GM19395 (cell line): ENCODE measurements at regions not wholly inside any gene's neighbourhood (a gene's known extent, or its start where the extent isn't known, plus 50 kb on each side); places are given as distances from the start of the nearest gene placed in this dataset.

Experiments used
- ATAC-seq: cut with Tn5 transposase; IDR thresholded peaks from one replicate; pipeline ENCODE4 v1.9.1; 2021; ENCODE audit warnings: mild to moderate bottlenecking, moderate library complexity; ENCODE audit not compliant: unreplicated experiment

DNA sequence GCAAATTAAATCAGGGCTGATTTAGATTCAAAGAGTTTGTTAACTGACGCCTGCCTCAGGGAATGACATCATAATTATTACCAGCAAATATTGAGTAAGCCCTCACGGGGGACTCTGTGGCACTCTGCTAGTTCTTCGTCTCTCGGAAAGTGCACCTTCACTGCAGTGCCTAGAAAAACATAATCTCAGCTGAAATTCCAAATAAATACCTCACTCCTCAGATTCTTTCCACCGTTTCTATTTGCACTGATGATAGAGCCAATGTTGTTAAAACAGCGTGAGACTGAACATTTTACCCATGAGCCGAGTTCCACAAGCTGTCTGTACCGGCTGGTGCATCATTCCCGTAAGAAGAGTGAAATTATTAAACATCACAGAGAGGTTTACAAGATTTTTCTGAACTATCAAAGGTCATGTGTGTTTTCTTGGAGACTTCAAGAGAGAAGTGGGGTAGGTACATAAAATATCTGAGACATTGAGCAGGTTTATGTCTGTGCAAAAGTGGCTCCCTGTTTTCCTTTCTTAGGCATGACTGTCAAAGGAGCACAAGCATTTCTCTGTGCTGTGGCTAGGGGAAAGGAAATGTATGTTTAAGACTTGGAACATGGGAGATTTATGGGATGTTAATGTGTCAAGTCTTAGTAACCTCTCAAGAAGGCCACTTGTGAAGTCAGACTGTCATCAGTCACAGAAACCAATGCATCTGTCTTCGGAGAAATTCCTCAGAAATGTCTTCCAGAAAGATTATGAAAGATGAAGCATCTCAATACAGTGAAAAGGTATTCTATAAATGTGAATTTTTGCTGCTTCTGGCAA lies 119.6 kb downstream of the CBLL2 start:
- ATAC-seq, result no peak

DNA sequence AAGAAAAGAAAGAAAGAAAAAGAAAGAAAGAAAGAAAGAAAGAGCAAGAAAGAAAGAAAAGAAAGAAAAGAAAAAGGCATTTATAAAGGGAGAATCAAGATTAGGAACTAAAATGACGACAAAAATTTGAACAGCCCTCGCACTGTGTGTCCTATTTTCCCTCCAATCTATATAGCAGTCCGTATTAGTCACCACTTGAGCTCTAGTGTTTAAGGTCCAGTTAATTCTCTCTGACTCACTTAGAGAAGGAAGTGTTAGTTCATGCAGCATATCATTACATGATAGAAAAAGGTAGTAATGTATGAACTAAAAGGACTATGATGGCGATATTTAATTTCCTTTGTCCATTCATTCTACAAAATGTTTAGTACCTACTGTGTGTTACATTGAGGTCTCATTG lies 122.7 kb downstream of the CBLL2 start:
- ATAC-seq, result no peak

DNA sequence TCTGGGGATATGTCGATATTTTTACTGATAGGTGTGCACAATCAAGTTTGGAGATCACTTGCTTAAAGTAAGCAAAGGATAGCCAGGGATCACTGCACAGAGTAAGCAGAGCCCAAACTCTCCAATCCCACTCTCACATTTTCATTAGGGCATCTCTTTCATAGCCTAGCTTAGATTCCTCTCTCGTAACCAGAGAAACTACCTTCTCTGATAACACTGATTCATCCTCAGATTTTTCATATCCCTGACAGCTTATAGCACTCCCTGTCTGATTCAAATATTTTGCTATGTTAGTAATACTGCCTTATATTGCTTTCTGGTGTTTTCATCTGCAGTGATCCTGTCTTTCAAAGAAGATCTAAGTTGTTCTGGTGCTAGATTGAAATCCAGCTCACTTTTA lies 123.7 kb downstream of the CBLL2 start:
- no peak for ATAC-seq

DNA sequence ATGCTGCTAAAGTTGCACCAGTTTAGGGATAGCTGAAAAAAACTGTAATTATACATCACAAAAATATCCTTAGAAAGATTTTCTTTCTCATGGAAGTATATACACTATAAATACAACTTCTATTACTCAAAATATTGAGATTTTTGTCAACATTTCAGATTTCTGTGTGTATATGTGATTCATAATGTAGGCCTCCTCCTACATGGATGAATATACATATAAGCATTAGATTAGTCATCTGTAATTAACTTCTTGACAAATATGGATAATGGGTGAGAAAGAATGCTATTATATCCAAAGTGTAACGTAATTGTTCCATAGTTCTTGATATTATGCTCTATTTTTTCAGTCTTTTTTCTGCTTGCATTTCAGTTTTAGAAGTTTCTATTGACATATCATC lies 124.9 kb downstream of the CBLL2 start:
- ATAC-seq, result no peak

DNA sequence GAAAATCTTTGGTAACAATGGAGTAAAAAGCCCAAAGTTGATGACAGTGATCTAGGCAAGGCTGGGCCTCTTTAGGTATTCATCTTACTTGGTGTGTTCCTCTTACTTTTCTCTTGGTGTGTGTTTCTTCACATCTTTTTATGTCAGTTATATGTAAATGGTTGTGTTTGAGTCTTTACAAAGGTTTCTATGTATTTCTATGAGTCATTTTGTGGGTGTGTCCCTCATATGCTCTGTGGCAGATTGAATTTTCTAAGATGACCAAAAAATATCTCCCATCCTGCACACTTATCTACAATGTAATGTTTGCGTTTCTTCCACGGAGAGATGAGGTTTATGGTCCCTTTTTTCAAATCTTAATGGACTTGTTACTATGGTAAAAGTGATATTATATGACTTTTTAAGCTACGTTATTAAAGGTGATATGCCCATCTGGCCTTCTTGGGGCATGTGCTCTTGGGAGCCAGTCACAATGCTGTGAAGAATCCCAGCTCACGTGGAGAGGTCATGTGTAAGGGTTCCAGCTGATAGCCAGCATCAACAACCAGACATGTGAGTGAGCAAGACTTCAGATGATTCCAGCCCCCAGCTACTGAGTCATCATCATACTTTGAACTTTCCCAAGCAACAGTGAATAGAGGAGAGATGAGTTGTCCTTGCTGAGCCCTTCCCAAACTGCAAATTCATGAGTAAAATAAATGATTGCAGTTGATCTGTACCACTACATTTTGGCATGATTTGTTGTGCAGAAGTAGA lies 126.9 kb downstream of the CBLL2 start:
- no peak for ATAC-seq

DNA sequence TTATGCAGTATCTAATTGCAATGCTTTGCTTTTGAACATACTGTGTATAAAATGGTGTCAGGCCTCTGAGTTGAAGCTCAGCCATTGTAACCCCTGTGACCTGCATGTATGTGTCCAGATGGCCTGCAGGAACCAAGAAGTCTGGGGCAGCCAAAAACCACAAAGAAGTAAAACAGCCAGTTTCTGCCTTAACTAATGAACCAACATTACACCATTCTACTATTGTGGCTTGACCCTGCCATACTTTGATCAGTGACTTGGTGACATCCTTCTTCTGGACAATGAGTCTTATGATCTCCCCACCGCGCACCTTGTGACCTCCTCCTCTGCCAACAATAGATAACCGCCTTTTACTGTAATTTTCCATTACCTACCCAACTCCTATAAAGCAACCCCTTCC lies 131.6 kb downstream of the CBLL2 start:
- ATAC-seq, result no peak

DNA sequence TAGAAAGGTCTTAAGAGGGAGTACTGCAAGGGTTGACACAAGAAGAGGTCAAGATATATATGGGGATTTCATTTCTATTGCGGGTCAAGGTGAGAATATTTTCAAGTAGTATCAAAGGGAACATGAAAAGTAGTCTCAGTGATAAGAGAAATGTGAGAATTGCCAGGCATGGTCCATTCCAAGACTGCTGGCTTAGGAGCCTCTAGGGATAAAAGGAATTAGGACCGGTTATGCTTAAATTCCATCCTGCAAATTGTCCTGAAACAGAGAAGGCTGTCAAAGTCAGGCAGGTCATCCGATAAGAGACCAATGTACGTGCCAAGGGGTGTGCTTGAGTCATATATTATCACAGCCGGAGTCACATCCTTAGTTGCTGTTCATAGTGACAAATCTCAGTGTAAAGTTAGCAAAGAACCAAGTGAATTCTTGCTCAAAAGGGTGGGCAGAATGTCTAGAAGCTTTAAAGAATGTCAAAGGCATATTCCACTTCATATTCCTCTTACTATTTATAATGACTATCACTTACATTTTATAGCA lies 133.6 kb downstream of the CBLL2 start:
- no peak for ATAC-seq

DNA sequence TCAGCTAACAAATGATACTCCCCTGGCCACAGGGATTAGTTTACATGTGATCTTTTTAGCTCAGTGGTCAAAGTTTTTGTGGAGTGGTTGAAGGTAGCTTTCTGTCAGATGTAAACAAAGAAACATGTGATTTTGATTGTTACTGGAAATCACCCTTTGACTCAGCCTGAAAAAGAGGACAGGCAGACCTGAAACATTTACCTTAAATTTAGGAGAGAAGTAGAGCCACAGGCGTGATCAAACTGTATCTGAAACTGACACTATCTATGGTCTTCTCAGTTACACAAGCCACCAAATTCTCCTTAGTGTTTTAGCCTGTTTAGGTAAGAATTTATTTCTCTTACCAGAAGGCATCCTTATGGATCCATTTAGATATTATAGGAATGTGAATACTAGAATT lies 136.7 kb downstream of the CBLL2 start:
- no peak for ATAC-seq

DNA sequence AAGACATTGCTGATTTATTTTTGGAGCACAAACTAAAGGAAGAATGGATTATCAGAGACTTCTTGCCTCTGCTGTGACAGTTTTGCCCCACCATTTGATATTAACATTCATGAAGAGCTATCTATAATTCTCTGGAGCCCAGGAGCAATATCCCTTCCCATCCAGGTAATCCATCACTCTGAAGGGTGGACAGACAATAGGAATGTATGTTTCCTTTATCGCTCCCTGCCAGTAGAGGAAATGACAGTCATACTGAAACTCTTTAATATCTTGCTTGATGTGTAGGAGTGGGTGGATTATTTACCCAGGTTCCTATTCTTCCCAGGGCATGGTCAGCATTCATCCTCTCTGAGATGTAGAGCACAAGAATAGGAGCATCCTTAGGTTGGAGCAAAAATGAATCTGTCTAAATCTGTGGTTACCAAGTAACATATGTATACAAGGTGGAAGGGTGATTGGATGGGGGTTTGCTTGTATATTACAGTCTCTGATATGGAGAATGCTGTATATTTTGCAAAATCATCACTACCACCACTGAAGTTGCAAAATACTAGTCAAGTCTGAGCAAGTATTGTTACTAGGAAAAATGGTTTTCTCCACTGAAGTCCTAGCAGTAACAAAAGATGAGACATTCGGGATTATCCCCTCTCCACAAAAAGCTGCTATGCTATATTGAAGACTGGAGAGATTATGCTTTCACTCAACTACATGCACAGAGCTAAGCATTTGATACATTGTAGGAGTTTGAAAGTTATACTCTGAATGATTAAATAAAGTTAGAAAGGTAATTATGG lies 151.6 kb downstream of the CBLL2 start:
- no peak for ATAC-seq

DNA sequence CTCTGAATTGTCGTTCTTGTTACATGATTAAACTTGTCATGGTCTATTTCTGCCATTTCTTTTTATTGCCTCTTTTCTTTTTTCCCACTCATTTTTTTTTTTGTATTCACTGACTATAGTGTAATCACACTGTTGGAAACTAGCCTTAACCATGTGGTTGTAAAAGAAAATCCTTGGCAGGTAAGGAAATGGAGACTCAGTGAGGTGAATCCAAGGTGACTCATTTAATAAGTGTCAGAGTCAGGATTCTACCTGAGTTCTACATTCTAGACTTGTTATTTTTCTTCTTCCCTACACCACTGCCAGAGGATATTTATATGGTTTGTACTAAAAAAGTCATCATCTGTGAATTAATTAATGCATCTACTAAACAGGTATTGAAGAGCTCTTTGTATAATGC lies 152.2 kb downstream of the CBLL2 start:
- no peak for ATAC-seq

DNA sequence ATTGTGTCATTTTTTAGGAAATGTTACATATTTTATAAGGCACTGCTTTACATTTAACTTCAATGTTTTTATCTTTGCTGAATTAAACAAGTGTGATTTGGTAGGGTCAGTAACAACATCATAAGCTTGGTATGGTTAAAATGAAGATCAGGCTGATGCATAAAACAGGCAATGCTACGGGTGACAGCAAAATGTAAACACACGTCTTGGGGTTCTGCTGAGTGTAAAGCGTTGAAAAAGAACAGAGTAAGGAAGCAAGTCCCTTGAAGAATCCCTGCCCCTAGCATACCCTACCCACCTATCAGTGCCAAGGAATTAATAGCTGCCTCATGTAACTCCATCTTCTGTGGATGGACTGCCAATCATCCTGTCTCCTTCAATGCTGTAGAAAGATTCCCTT lies 157.0 kb downstream of the CBLL2 start:
- no peak for ATAC-seq

DNA sequence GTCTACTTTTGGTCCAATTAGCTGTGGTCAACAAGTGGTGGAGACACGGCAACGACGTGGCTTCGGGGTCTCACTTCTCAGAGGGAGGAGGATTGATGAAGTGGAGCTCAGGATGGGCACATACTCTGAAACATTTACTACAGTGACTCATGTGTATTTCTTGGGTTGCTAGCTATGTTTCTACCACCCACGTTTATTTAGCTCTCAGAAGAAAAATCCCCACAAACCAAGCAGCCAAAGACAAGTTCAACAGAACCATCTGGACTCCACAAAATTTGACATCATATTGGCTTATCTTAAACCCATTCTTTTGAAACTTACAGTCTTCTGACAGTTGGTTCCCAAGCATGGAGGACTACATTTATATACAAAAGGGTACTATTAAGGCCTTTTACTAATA lies 158.0 kb downstream of the CBLL2 start:
- ATAC-seq, result no peak

DNA sequence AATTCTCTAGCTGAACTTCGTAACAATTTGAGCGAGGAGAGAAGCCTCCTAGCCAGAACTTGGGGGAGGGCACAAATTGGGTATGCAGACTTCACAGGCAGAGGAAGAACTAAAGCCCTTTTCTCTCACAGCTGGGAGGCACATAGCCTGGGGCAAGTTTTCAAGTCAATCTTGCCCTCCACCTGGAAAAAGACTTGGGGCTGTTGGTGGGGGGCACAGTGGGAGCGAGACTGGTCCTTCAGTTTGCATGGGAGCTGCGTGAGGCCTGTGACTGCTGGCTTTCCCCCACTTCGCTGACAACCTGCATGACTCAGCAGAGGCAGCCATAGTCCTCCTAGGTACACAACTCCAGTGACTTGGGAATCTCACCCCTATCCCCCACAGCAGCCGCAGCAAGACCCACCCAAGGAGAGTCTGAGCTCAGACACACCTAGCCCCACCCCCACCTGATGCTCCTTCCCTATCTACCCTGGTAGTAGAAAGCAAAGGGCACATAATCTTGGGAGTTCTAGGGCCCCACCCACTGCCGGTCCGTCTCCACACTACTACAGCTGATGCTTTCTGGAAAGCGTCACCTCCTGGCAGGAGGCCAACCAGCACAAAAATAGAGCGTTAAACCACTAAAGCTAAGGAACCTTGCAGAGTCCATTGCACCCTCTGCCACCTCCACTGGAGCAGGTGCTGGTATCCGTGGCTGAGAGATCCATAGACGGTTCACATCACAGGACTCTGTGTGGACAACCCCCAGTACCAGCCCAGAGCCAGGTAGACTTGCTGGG lies 160.8 kb downstream of the CBLL2 start:
- no peak for ATAC-seq

DNA sequence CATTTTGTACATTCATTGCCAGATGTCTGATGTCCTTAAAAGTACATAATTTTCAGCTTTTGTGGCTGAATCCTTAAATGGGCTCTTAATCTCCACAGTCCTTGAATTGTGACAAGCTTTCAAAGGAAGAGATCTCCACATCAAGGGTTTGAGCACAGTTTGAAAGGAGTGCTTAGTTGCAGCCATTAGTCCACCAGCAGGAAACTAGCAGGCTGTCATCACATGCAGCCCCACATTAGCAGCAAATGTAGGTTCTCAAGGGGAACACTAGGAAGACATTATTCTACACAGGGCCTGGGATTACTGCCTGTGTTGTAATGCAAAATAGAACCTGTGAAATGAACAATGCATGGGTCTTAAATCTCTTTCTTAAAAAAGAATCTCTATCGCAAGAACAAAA lies 173.2 kb downstream of the CBLL2 start:
- no peak for ATAC-seq

DNA sequence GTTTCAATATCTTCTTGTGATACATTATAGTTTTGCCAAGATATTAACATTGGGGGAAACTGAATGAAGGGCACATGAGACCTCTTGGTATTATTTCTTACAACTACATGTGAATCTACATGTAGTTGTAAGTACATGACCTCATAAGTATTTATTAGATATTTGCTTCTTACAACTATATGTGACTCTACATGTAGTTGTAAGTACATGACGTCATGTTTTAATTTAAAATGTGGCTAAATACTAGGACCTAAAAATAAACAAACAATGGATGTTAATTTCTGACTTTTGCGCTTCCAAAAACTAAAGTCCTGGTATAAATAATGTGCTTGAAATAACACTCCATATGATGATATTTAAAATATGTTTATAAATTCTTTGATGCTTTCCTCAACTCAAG lies 190.2 kb downstream of the CBLL2 start:
- ATAC-seq, result no peak

DNA sequence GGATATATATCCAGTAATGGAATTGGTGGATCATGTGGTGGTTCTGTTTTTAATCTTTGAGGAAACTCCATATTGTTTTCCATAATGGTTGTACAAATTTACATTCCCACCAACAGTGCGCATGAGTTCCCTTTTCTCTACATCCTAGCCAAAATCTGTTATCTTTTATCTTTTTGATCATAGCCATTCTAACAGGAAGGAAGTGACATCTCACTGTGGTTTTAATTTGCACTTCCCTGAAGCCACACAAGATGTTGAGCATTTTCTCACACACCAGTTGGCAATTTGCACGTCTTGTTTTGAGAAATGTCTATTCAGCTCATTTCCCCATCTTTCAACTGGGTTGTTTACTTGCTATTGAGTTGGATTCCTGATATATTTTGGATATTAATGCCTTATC lies 194.9 kb downstream of the CBLL2 start:
- no peak for ATAC-seq

DNA sequence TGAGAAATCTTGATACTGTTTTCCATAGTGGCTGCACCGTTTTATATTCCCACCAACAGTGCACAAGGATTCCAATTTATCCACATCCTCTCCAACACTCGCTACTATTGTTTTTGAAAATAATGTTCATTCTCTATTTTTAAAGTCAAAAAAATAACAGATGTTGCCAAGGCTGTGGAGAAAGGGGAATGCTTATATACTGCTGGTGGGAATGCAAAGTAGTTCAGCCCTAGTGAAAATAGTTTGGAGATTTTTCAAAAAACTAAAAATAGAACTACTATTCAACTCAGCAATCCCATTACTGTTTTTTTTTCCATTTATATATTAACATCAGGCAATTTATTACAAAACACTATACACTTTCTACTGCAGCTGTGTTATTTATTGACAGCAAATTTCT lies 208.7 kb downstream of the CBLL2 start:
- ATAC-seq, result no peak

DNA sequence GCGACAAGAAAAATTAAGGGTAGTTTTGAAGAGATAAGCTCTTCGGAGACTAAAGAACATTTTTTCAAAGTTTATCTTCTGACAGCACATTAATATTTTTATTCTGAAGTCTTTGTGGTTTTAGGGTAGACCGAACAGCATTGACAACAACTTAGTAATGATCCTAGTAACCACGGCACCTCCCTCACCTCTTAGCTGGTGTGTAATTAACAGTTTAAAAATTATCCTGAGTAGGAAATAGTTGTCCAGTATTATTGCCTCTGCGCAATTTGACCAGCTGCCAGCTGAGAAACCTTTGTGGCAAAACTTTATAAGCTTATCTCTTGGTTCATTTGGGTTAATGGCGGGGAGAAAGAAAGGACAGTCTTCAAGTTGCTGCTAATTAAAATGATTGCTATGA lies 213.6 kb downstream of the CBLL2 start:
- no peak for ATAC-seq

DNA sequence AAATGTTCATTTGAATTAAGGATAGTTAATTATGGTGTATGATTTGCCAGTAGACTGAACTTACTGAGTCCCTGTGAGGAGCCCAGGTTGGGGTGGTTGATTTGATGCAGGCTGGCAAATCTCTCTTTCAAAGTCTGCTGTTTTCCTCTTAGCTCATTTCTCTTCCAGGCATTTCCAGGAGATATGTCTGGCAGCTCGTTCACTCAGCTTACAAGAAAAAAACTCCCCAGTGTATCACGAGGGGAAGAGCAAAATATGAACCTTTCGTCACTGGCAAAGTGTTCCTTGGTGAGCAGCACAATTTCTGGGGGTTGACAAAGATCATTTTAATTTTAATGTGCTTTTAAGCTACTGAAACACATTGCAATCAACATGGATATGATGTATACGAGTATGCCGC lies 244.2 kb downstream of the CBLL2 start:
- no peak for ATAC-seq

DNA sequence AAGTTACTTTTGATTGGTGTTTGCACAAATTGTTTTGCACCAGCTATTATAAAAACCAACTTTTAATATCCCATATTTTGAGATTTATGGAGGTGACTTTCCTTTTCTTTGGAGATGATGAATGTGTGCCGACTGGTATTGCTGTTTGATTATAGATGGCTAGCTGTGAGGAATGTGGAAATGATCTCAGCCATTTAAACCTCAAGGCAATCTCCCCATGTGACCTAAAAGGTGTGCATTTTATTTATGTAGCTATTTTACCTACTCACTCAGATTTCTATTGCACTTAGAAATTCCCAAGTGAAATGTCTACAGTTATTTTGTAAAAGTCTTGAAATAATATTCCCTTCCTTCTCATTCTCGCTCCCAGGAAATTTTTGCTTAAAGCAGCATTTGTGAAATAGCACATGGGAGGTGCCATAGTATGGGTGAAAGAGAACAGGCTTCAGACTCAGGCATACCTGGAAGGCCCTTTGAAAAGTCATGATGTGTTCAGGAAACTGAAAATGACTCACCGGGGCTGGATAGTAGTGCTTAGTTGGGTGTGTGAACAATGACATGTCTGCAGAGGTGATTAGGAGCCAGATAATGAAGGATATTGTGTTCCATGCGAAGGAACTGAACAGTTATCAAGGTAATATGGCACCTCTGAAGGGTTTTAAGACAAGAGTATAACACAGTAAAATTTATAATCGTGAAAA lies 247.6 kb downstream of the CBLL2 start:
- no peak for ATAC-seq
